ENCODE measurements at regions not wholly inside any gene's neighbourhood (a gene's known extent, or its start where the extent isn't known, plus 50 kb on each side); places are given as distances from the start of the nearest gene placed in this dataset.

DNA sequence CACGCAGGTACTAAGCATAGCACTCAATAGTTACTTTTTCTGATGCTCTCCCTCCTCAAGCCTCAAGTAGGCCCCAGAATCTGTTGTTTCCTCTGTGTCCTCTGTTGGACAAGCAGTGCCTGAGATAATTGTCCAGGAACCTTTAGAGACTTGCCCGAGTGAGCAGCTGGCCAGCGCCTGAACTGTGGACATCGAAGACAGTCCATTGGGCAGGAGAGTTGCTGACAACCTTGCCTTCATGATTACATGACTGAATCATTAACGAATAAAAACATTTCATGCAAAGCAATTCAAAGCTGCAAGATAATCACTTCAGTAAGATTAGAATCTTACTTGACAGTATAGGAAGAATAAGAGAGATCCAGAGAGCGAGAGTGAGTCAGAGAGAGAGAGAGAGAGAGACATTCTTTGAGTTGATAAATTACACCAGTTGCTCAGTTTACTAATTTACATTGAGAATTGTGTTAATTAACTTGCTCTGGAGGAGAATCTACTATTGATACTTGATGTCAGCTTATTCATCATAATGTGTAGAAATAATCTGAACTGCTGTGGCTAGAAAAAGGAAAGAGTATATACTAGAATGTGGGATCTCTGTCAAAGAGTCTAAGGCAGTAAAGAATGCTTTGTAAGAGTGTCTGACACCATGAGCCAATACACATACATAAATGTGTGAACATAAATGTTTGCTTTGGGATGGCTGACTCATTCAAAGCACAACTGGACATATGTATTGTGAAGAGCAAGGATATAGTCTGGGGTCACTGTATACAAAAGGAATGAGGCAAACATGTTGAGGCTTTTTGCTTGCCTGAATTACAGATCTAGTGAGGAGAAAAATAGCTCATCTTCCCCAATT, 216.0 kb downstream of the ZNF326 start:
- H3K4me3 ChIP-seq: no peak overlapping the region
- H3K9me3 ChIP-seq: no peaks in the 10 kb centered on the region
- H3K27ac ChIP-seq: no peak overlapping the region
- TF ChIP-seq POLR2AphosphoS5 (IDR thresholded peaks at IDR 0.05) (no peak), CTCF (IDR thresholded peaks at IDR 0.05) (no peak), POLR2A (IDR thresholded peaks at IDR 0.05) (no peak)
- no peaks in the 10 kb centered on the region for H3K4me1 ChIP-seq
- no peaks in the 10 kb centered on the region for H3K36me3 ChIP-seq
- H3K27me3 ChIP-seq: no peaks in the 10 kb centered on the region
- no peak for DNase-seq (ENCODE audit: low spot score in 2 of 2)
- intact Hi-C loops (cut with DNase I; ENCODE audit: low total_unique reads): no loop called here

DNA sequence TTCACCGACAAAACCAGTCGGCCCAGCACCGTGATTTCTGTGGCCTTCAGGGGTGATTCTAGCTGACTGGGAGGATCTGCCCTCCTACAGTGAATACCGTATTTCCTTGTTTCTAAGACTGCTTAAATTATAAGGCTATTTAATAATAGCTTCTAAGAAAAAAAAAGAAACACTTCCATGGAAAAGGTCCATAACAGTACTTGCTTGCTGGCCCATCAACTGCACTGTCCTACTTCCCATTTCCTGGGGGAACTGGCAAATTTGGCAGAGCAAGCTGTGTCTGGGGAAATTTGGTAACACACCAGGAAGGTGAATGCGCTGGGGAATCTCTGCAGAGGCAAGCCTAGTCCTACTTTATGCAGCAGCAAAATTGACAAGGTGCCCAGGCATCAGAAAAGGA, 214.0 kb downstream of the ZNF326 start:
- H3K4me3 ChIP-seq: no peak overlapping the region
- no peaks in the 10 kb centered on the region for H3K9me3 ChIP-seq
- no peaks in the 10 kb centered on the region for H3K36me3 ChIP-seq
- no peak for DNase-seq (ENCODE audit: low spot score in 2 of 2)
- intact Hi-C loops (cut with DNase I; ENCODE audit: low total_unique reads): no loop called here
- TF ChIP-seq POLR2A (IDR thresholded peaks at IDR 0.05) (no peak), CTCF (IDR thresholded peaks at IDR 0.05) (no peak), POLR2AphosphoS5 (IDR thresholded peaks at IDR 0.05) (no peak)
- no peaks in the 10 kb centered on the region for H3K4me1 ChIP-seq
- no peaks in the 10 kb centered on the region for H3K27me3 ChIP-seq
- no peak overlapping the region for H3K27ac ChIP-seq

DNA sequence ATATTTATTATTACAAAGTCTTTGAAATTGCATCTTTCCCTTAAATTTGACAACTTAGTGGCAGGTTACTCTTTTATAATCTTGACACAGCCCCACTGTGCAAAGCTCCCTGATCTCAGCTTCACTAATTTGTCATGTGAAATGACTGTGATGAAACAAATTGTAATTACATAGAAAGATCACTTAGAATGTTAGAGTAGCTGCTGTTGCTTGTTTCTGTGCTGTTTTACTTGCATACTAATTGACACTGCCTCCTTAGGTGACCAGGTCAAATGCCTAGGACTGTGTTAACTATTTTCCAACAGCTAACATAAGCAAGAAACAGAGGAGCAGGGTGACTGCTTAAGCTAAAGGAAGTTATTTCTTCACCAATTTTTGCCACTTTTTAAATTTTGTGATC, 211.3 kb downstream of the ZNF326 start:
- no peaks in the 10 kb centered on the region for H3K27me3 ChIP-seq
- no peaks in the 10 kb centered on the region for H3K4me1 ChIP-seq
- H3K36me3 ChIP-seq: no peaks in the 10 kb centered on the region
- intact Hi-C loops (cut with DNase I; ENCODE audit: low total_unique reads): no loop called here
- H3K4me3 ChIP-seq: no peak overlapping the region
- no peak overlapping the region for H3K27ac ChIP-seq
- no peak for TF ChIP-seq POLR2AphosphoS5 (IDR thresholded peaks at IDR 0.05)
- no peak for TF ChIP-seq CTCF (IDR thresholded peaks at IDR 0.05)
- TF ChIP-seq POLR2A (IDR thresholded peaks at IDR 0.05): no peak
- no peak for DNase-seq (ENCODE audit: low spot score in 2 of 2)
- H3K9me3 ChIP-seq: no peaks in the 10 kb centered on the region

- Histone ChIP-seq H3K4me1 (no peaks in the 10 kb centered on the region), H3K27me3 (no peaks in the 10 kb centered on the region), H3K9me3 (no peaks in the 10 kb centered on the region), H3K4me3 (no peak overlapping the region), H3K27ac (no peak overlapping the region), H3K36me3 (no peaks in the 10 kb centered on the region)
- TF ChIP-seq POLR2AphosphoS5 (IDR thresholded peaks at IDR 0.05) (no peak), POLR2A (IDR thresholded peaks at IDR 0.05) (no peak), CTCF (IDR thresholded peaks at IDR 0.05) (no peak)
- DNase-seq (ENCODE audit: low spot score in 2 of 2): no peak
- intact Hi-C loops (cut with DNase I; ENCODE audit: low total_unique reads): no loop called here
These were observed 209.9 kb downstream of the ZNF326 start for GRCh38 chr1:90204780-90205179.

DNA sequence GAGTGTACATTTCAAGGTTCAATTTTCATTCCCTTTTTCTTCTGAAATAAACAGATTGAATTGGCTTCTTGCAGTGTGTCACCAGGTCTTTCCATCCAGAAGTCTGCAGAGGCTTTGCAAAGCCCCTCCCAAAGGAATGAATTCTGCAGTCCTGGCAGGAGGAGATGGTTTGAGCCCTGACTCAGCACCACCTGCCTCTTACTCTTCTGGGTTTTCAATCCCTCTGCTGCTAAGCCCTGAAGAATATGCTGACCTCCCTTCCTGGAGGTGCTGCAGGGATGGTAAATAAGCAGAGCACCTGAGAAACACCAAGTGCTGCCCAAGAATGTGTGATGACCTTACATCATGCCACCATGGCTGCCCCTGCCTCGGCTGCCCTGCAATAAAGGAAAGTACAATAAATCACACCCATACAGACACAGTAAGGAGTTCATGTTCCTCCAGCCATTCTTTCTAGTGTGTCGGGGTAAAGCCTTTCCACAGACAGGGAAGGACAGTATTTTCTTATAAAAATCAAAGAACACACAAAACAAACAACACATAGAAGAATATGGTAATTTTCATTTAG, 209.2 kb downstream of the ZNF326 start:
- Histone ChIP-seq H3K27me3 (no peaks in the 10 kb centered on the region), H3K4me3 (no peak overlapping the region), H3K9me3 (no peaks in the 10 kb centered on the region), H3K36me3 (no peaks in the 10 kb centered on the region), H3K27ac (no peak overlapping the region), H3K4me1 (no peaks in the 10 kb centered on the region)
- DNase-seq (ENCODE audit: low spot score in 2 of 2): no peak
- TF ChIP-seq CTCF (IDR thresholded peaks at IDR 0.05): no peak
- no peak for TF ChIP-seq POLR2AphosphoS5 (IDR thresholded peaks at IDR 0.05)
- no peak for TF ChIP-seq POLR2A (IDR thresholded peaks at IDR 0.05)
- intact Hi-C loops (cut with DNase I; ENCODE audit: low total_unique reads): no loop called here

Data from breast epithelium (tissue), 4 donors.